Stomach (tissue), 8 donors: ENCODE measurements at regions not wholly inside any gene's neighbourhood (a gene's known extent, or its start where the extent isn't known, plus 50 kb on each side); places are given as distances from the start of the nearest gene placed in this dataset.

Source experiments
- DNase-seq, 2 donors: peaks; one replicate each; pipeline versions ENCODE4 v3.0.0 to v3.0.0-alpha.2; 2013 to 2019
- H3K27ac ChIP-seq, 5 donors: fragments of 200-600 bp in 4 of 5; sonication (generic) in 4 of 5; one replicate each; pipeline ENCODE4 v1.5.1; 2013 to 2019; ENCODE audit warnings: mild to moderate bottlenecking in 1 of 5, moderate library complexity in 1 of 5
- H3K27me3 ChIP-seq, 3 donors: fragments of 200-600 bp; sonication (generic); one replicate each; pipeline ENCODE4 v1.5.1; 2017 to 2019; ENCODE audit warnings: mixed run types in 1 of 3
- H3K36me3 ChIP-seq, 4 donors: fragments of 200-600 bp; sonication (generic); 1 replicate in 3 of 4; 2 replicates in 1 of 4; pipeline ENCODE4 v1.5.1; 2016 to 2019
- H3K4me1 ChIP-seq, 4 donors: fragments of 200-600 bp; sonication (generic); one replicate each; pipeline ENCODE4 v1.5.1; 2016 to 2019
- H3K4me3 ChIP-seq, 4 donors: fragments of 200-600 bp; sonication (generic) in 3 of 4; one replicate each; pipeline ENCODE4 v1.5.1; 2016 to 2019; ENCODE audit warnings: mild to moderate bottlenecking in 1 of 4
- H3K9me3 ChIP-seq, 4 donors: fragments of 200-600 bp; sonication (generic); one replicate each; pipeline ENCODE4 v1.5.1; 2016 to 2019
- CTCF ChIP-seq, 7 experiments: fragments of 450-650 bp in 4 of 7; fragments of 200-600 bp in 3 of 7; sonication (generic) in 3 of 7; IDR thresholded peaks; one replicate each; pipeline ENCODE4 v1.5.1; 2016 to 2019; ENCODE audit warnings: antibody characterized with exemption in 7 of 7, control low read depth in 2 of 7, mild to moderate bottlenecking in 1 of 7
- EP300 ChIP-seq: sonication (generic); formaldehyde crosslinking; IDR thresholded peaks from one replicate; pipeline ENCODE4 v1.6.1; 2017; ENCODE audit warnings: antibody characterized with exemption
- POLR2A ChIP-seq, 4 donors: fragments of 450-650 bp; IDR thresholded peaks; one replicate each; pipeline ENCODE4 v1.6.1; 2016; ENCODE audit warnings: antibody characterized with exemption in 4 of 4, control low read depth in 2 of 4, mild to moderate bottlenecking in 1 of 4, moderate library complexity in 1 of 4
- POLR2AphosphoS5 ChIP-seq, 3 donors: sonication (generic); formaldehyde crosslinking; IDR thresholded peaks; one replicate each; pipeline ENCODE4 v1.6.1; 2016; ENCODE audit warnings: antibody characterized with exemption in 3 of 3
- WGBS, 5 donors: extraction: QIAGEN DNeasy Blood & Tissue Kit in 3 of 5; methylation state at CpG; one replicate each; pipeline versions ENCODE4 v1.1.5 to v1.1.7; 2013 to 2018; 5-methylcytosine and 5-hydroxymethylcytosine counted together
- intact Hi-C: fragments of 100-400 bp; cut with DNase I; formaldehyde crosslinking; loops from one replicate; pipeline ENCODE4 v1.15.1; 2023; ENCODE audit warnings: low total_unique reads
- donor health status: healthy with polysubstance abuse.
- donor health status: Bipolar disorder and iron deficiency.
- donor health status: healthy.

- H3K36me3 ChIP-seq: no peaks in the 10 kb centered on the region
- no peaks in the 10 kb centered on the region for H3K27me3 ChIP-seq
- intact Hi-C loops: no loop called here
- DNase-seq: no peak
- no peak for TF ChIP-seq POLR2AphosphoS5 (IDR thresholded peaks at IDR 0.05)
- no peak for TF ChIP-seq EP300
- no peak for TF ChIP-seq POLR2A (IDR thresholded peaks at IDR 0.05)
- TF ChIP-seq CTCF (IDR thresholded peaks at IDR 0.05): no peak
- H3K9me3 ChIP-seq: peaks cover 0 to 8% (median 4%) of the 10 kb centered on the region in 4 donors
- H3K4me3 ChIP-seq: no peak overlapping the region
- no peaks in the 10 kb centered on the region for H3K4me1 ChIP-seq
- no peak overlapping the region for H3K27ac ChIP-seq
Measured at GRCh38 chr16:51310159-51310558, 159.1 kb upstream of the SALL1 start.

GRCh38 chr16:51306886-51307595 lies 156.0 kb upstream of the SALL1 start:
- Histone ChIP-seq H3K27ac (no peak overlapping the region), H3K36me3 (no peaks in the 10 kb centered on the region), H3K4me1 (no peaks in the 10 kb centered on the region), H3K9me3 (peaks cover 0 to 8% (median 2%) of the 10 kb centered on the region in 4 donors), H3K27me3 (no peaks in the 10 kb centered on the region), H3K4me3 (no peak overlapping the region)
- intact Hi-C loops: no loop called here
- TF ChIP-seq CTCF (IDR thresholded peaks at IDR 0.05) (no peak), POLR2A (IDR thresholded peaks at IDR 0.05) (no peak), POLR2AphosphoS5 (IDR thresholded peaks at IDR 0.05) (no peak), EP300 (no peak)
- DNase-seq: no peak
- WGBS, 5 donors: 73 to 82% (median 80%) methylated on average over 4 of the region's 4 CpGs

- TF ChIP-seq POLR2A (IDR thresholded peaks at IDR 0.05) (no peak), EP300 (no peak), CTCF (IDR thresholded peaks at IDR 0.05) (no peak), POLR2AphosphoS5 (IDR thresholded peaks at IDR 0.05) (no peak)
- WGBS, 5 donors: 58 to 71% (median 63%) methylated on average over 3 of the region's 3 CpGs
Measured at GRCh38 chr16:51306116-51306515, 155.0 kb upstream of the SALL1 start.

GRCh38 chr16:51305337-51305736 lies 154.3 kb upstream of the SALL1 start:
- no peak for TF ChIP-seq POLR2A (IDR thresholded peaks at IDR 0.05)
- no peak for TF ChIP-seq POLR2AphosphoS5 (IDR thresholded peaks at IDR 0.05)
- no peak for TF ChIP-seq EP300
- no peak for TF ChIP-seq CTCF (IDR thresholded peaks at IDR 0.05)
- Histone ChIP-seq H3K4me1 (no peaks in the 10 kb centered on the region), H3K27ac (no peak overlapping the region), H3K27me3 (no peaks in the 10 kb centered on the region), H3K9me3 (peaks cover 0 to 2% (median under 1%) of the 10 kb centered on the region in 4 donors), H3K36me3 (no peaks in the 10 kb centered on the region), H3K4me3 (no peak overlapping the region)
- DNase-seq: no peak
- 83 to 93% (median 89%) methylated on average over 2 of the region's 2 CpGs for WGBS, 5 donors
- intact Hi-C loops: no loop called here

More at GRCh38 chr16:51306116-51306515, 155.0 kb upstream of the SALL1 start:
- Histone ChIP-seq H3K9me3 (peaks cover 0 to 8% (median 0%) of the 10 kb centered on the region in 4 donors), H3K4me1 (no peaks in the 10 kb centered on the region), H3K27me3 (no peaks in the 10 kb centered on the region), H3K36me3 (no peaks in the 10 kb centered on the region), H3K4me3 (no peak overlapping the region), H3K27ac (no peak overlapping the region)
- peak in 1 of 2 donors; percentile 17 for DNase-seq
- intact Hi-C loops: no loop called here
